Epidermal melanocyte (primary cell): ENCODE measurements at regions not wholly inside any gene's neighbourhood (a gene's known extent, or its start where the extent isn't known, plus 50 kb on each side); places are given as distances from the start of the nearest gene placed in this dataset.

Experiments
- DNase-seq: peaks from one replicate; pipeline ENCODE4 v3.0.0; 2011; ENCODE audit warnings: low spot score; ENCODE audit not compliant: insufficient read length

GRCh38 chr11:80023386-80023785 lies 582.6 kb upstream of the TENM4 start:
- no peak for DNase-seq

DNA sequence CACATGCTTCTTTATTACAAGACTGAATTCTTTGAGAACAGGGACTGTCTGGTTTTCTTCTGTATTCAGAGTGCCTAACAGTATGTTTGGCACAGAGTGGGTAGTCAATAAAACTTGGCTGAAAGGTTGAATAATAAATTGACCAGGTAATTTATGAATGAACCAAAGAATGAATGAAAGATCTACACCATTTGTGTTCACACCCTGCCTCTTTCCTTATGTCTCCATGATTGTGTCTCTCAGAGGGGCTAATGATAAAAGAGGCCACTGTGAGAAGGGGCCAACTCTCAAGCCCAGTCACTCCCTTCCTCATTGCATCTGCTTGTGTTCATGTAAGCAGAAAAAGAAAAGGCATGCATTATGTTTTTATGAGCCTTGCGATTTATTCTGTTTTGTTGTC lies 569.7 kb upstream of the TENM4 start:
- DNase-seq = no peak

GRCh38 chr11:80009081-80009480 lies 568.3 kb upstream of the TENM4 start:
- DNase-seq = no peak

- no peak for DNase-seq
These were observed 566.8 kb upstream of the TENM4 start for GRCh38 chr11:80007616-80008015.

DNA sequence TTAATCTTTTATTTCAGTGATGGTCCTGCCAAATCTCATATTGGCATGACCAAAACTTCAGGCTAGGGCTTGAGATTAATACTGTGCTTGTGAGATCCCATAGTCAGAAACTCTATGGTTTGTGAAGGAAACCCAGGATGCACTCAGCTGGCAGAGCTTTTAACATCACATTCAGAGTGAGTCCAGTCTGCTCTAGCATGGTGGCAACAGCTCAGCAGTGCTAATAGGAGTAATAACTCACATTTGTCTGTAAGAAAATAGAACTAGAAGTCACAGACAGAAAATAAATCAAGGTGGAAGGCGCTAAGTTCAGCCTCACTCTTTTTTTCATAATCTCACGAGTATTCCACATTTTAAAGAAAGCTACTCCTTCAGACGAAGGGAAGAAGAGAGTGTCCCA lies 549.3 kb upstream of the TENM4 start:
- DNase-seq = no peak

- DNase-seq = no peak
These were observed 541.4 kb upstream of the TENM4 start for GRCh38 chr11:79982185-79982584.

DNA sequence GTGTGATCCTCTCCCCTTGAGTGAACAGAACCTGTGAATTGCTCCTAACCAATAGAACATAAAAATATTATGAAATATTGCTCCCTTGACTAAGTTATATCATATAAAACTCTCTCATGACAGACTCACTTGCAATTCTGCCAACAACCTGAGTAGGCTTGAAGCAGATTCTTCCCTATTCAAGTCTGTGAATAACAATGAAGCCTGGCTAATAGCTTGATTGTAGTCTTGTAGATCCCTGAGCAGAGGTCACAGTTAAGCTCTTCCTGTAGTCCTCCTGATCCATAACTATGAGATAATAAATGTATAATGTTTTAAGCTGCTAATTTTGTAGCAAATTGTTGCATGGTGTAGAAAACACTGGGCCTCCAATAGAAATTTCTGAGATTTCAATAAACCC lies 540.1 kb upstream of the TENM4 start:
- no peak for DNase-seq

- DNase-seq = no peak
These were observed 533.1 kb upstream of the TENM4 start for GRCh38 chr11:79973721-79974617.

DNA sequence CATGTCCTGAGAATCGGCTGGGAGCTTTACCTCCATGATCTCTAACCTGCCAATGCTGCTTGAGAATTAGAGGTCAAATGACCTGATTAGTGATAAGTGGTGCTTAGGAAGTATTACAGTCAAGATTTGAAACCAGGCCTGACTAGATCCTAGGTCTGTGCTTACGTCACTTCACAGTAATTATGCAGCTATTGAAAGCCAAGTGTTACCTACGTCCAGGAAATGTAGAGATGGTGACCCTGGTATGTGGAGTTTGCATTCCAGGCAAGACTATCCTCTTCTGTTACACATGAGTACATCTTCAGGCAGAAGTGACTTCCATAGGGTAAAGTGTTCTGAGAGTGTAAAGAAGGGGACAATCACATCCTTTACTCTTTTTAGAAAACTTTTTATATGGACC lies 530.4 kb upstream of the TENM4 start:
- no peak for DNase-seq

DNA sequence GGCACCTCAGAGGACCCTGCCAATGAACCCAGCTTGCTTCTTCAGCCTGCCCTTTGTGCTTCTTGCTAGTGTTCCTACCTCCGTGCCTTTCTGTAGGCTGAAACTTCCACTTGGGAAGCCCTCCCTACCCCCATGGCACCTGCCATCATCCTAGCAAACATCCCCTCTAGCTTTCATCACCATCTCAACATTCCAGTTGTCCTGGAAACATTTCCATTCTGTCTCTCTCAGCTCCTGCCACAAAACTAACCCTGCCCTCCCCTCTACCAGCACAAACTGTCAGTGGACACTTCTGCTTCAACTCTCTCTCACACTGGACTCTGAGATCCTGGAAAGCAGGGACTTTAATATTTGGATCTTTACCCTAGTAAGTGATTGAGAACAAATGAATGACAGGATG lies 525.8 kb upstream of the TENM4 start:
- DNase-seq = no peak

DNA sequence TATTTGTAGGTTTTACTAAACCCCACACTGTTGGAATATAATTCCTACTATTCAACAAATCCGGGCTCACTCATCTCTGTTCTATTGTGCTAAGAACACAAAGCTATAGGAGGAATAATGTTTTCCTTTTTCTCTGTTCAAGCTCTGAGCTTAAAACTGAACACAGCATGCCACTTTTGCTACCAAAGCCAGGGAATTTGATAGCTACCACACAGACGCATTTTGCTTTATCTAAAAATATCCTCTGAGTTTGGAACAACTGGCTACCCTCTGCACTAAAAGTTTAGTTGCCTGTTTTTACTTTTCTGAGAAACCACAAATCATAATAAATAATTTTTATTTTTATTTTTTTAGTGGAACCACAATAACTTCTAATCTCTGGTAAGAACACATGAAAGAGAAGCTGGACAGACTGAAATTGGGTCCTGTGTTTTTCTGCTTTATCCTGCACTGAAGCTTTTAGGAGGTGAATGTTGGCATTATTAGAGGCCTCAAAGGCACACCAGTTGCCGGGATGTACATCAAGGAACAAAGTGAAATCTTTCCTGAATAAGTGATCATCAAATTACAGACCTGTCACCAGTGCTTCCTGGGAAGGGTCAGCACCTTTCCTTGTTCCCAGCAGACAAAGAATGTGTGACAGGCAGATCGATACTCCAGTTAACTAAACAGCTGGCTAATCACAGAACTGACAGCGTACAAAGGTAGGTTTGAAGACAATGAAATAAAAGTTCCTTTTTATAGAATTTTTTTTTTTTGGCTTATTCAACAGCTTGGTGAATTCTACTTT lies 523.2 kb upstream of the TENM4 start:
- DNase-seq = no peak

DNA sequence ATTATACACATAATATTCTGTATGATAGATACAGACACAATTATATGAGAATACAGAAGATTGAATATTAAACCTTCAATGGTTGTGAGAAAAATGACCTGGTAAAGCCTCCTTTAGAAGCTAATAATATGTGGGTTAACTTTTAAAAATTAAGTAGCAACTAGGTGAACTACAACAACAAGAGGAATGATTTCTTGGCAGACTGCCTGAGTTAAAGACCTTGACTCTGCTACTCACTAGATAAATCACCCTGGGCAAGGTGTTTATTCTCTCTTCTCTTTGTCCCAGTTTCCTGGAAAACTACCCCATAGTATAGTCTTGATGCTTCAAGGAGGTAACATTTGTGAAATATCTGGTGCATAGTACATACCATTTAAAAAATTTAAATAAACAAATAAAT lies 519.6 kb upstream of the TENM4 start:
- DNase-seq = no peak

DNA sequence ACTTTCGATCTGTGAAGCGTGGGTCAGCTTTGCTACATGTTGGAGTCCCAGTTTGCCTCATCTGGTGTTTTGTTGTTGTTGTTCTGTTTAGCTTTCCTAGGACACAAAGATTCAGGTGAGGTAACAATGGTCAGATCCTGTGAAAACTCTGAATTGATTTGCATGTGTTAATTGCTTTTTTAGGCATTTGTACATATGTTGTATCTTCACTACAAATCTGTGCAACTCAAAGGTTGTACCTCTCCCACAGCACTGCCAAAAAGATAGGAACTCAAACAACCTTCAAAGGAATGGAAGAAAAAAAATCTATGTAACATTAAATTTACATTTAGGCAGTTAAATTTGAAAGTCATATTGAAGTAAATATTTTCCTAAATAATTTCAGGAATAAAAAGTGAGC lies 518.5 kb upstream of the TENM4 start:
- DNase-seq = no peak

DNA sequence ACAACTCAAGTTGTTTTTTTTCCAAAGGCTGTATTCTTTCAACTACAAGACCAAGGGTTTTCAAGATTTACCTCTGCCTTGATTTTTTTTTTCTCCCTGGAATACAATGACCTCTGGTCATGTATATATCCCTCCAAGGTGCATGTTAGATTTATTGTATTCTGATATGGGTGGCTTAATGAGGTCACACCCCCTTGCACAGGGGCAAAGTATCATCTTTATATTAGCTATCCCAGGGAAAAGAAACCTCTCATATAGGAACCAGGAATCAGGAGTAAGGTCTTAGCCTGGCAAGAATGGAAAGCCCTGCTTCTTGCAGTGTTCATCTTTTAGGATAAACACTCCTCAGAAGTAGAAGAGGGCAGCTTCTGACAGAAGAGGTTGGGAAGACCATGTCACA lies 516.9 kb upstream of the TENM4 start:
- no peak for DNase-seq

- no peak for DNase-seq
These were observed 515.2 kb upstream of the TENM4 start for GRCh38 chr11:79956061-79956460.

GRCh38 chr11:79953629-79954028 lies 512.8 kb upstream of the TENM4 start:
- DNase-seq = no peak

DNA sequence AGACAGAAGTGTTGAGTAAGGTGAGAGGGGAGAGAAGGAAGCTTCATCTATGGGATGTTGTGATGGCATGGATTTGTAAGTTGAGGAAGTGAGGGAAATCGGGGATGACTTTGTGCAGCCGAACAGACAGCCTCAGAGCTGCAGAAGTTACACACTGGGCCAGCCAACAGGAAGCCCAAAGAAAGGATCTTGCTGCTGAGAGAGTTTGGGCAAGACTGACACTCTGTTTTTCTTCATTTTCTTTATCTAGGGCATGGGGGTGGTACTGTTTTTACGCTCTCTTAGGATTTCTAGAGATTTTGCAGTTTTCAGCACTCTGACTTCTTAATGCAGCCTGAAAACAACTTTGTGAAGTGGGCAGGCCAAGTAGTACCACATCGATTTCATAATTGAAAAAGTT lies 509.9 kb upstream of the TENM4 start:
- no peak for DNase-seq

DNA sequence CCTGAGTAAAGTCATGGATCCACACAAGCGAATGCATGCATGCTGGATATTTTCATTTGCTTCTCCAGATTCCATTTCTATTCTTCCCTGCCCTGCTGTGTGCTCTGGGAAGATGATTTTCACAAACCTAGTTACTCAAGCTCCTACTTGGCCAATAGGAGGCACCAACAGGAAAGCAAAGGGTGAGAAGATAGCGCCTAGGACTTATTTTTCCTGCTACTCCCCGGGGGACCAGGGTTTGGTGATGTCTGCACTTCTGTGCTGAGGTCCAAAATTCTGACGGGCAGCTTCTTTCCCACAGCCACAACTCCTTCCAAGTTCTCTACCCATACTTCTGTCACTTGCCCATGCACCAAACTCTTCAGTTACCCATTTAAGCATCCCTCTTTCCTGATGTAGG lies 509.3 kb upstream of the TENM4 start:
- DNase-seq = no peak

- no peak for DNase-seq
These were observed 508.7 kb upstream of the TENM4 start for GRCh38 chr11:79949574-79949973.

DNA sequence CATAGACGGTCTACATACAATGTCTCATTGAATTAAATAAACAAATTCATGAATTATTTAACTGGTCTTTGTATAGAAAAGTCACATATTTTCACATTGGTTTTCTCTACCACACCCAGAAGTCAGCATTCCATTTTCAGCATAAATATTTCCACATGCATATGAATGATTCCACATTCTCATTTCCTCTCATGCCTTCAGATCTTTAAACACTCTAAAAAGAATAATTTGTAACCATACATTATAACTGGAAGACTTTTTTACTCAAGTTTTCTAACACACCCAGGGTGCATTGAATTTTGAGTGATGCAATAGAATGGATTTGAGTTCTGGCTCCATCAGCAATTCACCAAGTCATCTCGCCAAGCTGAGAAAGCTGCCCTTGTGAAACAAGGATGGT lies 501.8 kb upstream of the TENM4 start:
- no peak for DNase-seq

DNA sequence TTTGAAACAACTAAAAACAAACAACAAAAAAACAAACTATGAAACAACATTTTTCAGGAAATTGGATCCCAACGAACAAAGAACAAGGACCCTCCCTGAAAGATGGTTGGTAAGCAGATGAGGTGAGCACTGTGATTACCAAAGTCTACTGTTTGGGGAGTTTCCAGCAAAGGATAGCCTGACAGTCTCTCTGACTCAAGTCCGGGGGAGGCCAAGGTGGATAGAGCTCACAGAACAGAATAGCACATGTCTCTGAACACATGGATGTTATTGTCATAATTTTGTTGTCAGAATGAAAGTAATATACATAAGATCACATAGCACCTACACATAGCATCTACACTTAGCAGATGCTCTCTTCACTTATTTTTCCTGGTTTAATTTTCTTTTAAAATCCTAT lies 501.3 kb upstream of the TENM4 start:
- DNase-seq = no peak

GRCh38 chr11:79940974-79941735 lies 500.3 kb upstream of the TENM4 start:
- DNase-seq = no peak
